Upper lobe of left lung (tissue), 4 donors: ENCODE measurements at regions not wholly inside any gene's neighbourhood (a gene's known extent, or its start where the extent isn't known, plus 50 kb on each side); places are given as distances from the start of the nearest gene placed in this dataset.

Experiments used
- EP300 ChIP-seq, 4 donors: sonication (generic); formaldehyde crosslinking; IDR thresholded peaks; one replicate each; pipeline ENCODE4 v1.5.1; 2017; ENCODE audit warnings: antibody characterized with exemption in 4 of 4, control low read depth in 2 of 4
- POLR2AphosphoS5 ChIP-seq, 2 donors: sonication (generic); formaldehyde crosslinking; IDR thresholded peaks; one replicate each; pipeline ENCODE4 v1.5.1; 2017; ENCODE audit warnings: antibody characterized with exemption in 2 of 2

DNA sequence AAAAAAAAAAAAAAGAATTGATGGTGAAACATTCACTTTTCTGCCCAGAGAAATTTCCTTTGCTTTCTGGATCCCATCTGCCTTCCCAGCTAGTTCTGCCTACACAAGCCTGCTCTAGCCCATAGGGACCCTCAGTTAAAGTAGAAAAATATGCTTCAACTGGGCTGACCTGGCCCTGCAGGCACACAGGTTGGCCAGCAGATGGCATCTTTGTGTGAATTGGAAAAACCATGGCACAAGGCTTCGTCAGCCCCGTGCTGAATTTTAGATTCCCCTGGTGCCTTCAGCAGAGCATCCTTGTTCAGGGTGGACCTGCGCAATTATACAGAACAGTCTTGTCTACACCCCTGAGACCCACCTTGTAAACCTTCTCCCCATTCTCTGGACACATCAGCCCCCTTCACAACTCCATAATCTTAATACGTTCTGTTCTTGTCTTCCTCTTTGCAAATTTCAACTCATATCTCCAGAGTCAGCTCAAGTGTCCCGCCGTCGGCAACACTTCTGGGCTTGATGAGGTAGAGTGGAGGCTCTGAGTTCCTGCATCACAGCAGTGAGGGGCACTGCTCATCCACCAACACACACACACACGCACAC lies 114.5 kb downstream of the INSIG2 start:
- no peak for TF ChIP-seq EP300 (IDR thresholded peaks at IDR 0.05)
- TF ChIP-seq POLR2AphosphoS5 (IDR thresholded peaks at IDR 0.05): no peak
